ENCODE measurements at regions not wholly inside any gene's neighbourhood (a gene's known extent, or its start where the extent isn't known, plus 50 kb on each side); places are given as distances from the start of the nearest gene placed in this dataset.
"Not testable (repeated sequence)": the region's sequence is repeated elsewhere in the genome, so short reads cannot be mapped to it uniquely, and the experiment has no call there.

- no peak for DNase-seq (ENCODE audit: low spot score)
Measured at GRCh38 chr5:23235246-23235645, 272.2 kb upstream of the PRDM9 start.

GRCh38 chr5:23234197-23234596 lies 273.2 kb upstream of the PRDM9 start:
- no peak for DNase-seq (ENCODE audit: low spot score)

- peak; percentile 56 for DNase-seq (ENCODE audit: low spot score)
Measured at GRCh38 chr5:23223846-23224245, 283.6 kb upstream of the PRDM9 start.

GRCh38 chr5:23221831-23222230 lies 285.6 kb upstream of the PRDM9 start:
- no peak for DNase-seq (ENCODE audit: low spot score)

- no peak for DNase-seq (ENCODE audit: low spot score)
Measured at GRCh38 chr5:23217159-23217558, 290.2 kb upstream of the PRDM9 start.

- no peak for DNase-seq (ENCODE audit: low spot score)
Measured at GRCh38 chr5:23216345-23216744, 291.1 kb upstream of the PRDM9 start.

- peak; percentile 65 for DNase-seq (ENCODE audit: low spot score)
Measured at GRCh38 chr5:23208959-23209431, 298.4 kb upstream of the PRDM9 start.

GRCh38 chr5:23204111-23204510 lies 303.3 kb upstream of the PRDM9 start:
- no peak for DNase-seq (ENCODE audit: low spot score)

- no peak for DNase-seq (ENCODE audit: low spot score)
Measured at GRCh38 chr5:23169660-23170416, 316.7 kb upstream of the CDH12 start.

- DNase-seq (ENCODE audit: low spot score) = no peak
Measured at GRCh38 chr5:23164971-23165370, 311.8 kb upstream of the CDH12 start.

- DNase-seq (ENCODE audit: low spot score) = no peak
Measured at GRCh38 chr5:23158179-23158578, 305.0 kb upstream of the CDH12 start.

GRCh38 chr5:23157716-23158115 lies 304.6 kb upstream of the CDH12 start:
- no peak for DNase-seq (ENCODE audit: low spot score)

GRCh38 chr5:23157169-23157568 lies 304.0 kb upstream of the CDH12 start:
- DNase-seq (ENCODE audit: low spot score) = no peak

- no peak for DNase-seq (ENCODE audit: low spot score)
Measured at GRCh38 chr5:23147625-23148024, 294.5 kb upstream of the CDH12 start.

GRCh38 chr5:23146183-23146582 lies 293.0 kb upstream of the CDH12 start:
- DNase-seq (ENCODE audit: low spot score) = no peak

- DNase-seq (ENCODE audit: low spot score) = peak; percentile 59
Measured at GRCh38 chr5:23139338-23140171, 286.4 kb upstream of the CDH12 start.

- no peak for DNase-seq (ENCODE audit: low spot score)
Measured at GRCh38 chr5:23136958-23137357, 283.8 kb upstream of the CDH12 start.

- DNase-seq (ENCODE audit: low spot score) = no peak
Measured at GRCh38 chr5:23132231-23132630, 279.1 kb upstream of the CDH12 start.

GRCh38 chr5:23112237-23112636 lies 259.1 kb upstream of the CDH12 start:
- no peak for DNase-seq (ENCODE audit: low spot score)

- no peak for DNase-seq (ENCODE audit: low spot score)
Measured at GRCh38 chr5:23105021-23105420, 251.9 kb upstream of the CDH12 start.

- no peak for DNase-seq (ENCODE audit: low spot score)
Measured at GRCh38 chr5:23103566-23103965, 250.4 kb upstream of the CDH12 start.

- DNase-seq (ENCODE audit: low spot score) = not testable (repeated sequence)
Measured at GRCh38 chr5:23095418-23095817, 242.3 kb upstream of the CDH12 start.

GRCh38 chr5:23089286-23089685 lies 236.1 kb upstream of the CDH12 start:
- DNase-seq (ENCODE audit: low spot score) = no peak

All from RKO (cell line).